ENCODE measurements at regions not wholly inside any gene's neighbourhood (a gene's known extent, or its start where the extent isn't known, plus 50 kb on each side); places are given as distances from the start of the nearest gene placed in this dataset.

DNA sequence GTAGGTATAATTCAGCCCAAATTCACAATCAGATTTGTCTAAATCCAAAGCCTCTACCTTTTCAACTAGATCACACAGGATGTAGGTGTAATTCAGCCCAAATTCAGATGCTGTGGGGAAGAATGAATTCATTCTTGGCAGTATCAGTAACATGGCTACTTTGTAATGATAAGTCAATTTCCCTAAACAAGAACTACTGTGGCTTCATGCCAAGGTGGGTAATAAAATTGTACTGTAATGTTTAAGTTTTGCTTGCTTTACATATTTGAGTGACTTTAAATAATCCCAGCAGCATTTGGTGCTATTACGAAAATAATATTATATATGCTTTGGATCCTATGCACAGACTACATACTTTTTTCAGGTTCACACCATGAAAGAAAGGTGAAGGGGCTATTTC, 239.1 kb downstream of the HDGFL1 start:
- no peak for TF ChIP-seq CTCF (IDR thresholded peaks at IDR 0.05)
- no peak for TF ChIP-seq EP300 (IDR thresholded peaks at IDR 0.05)
